Hepatocyte (in vitro differentiated cells): ENCODE measurements at regions not wholly inside any gene's neighbourhood (a gene's known extent, or its start where the extent isn't known, plus 50 kb on each side); places are given as distances from the start of the nearest gene placed in this dataset.

Source experiments
- DNase-seq: peaks from one replicate; pipeline ENCODE4 v3.0.0-alpha.2; 2016; ENCODE audit warnings: low spot score
- H2AFZ ChIP-seq: fragments of 200-600 bp; sonication (generic); 2 replicates; pipeline ENCODE4 v1.6.0; 2016; ENCODE audit warnings: antibody characterized with exemption, mild to moderate bottlenecking
- H3K27ac ChIP-seq: fragments of 200-600 bp; sonication (generic); 2 replicates; pipeline ENCODE4 v1.5.1; 2016; ENCODE audit warnings: mild to moderate bottlenecking
- H3K27me3 ChIP-seq: fragments of 200-600 bp; sonication (generic); 2 replicates; pipeline ENCODE4 v1.6.1; 2016
- H3K36me3 ChIP-seq: fragments of 200-600 bp; sonication (generic); replicated peaks from 2 replicates; pipeline ENCODE4 v1.5.1; 2016; ENCODE audit warnings: low read depth; ENCODE audit not compliant: insufficient read depth
- H3K4me1 ChIP-seq: fragments of 200-600 bp; sonication (generic); 2 replicates; pipeline ENCODE4 v1.5.1; 2016; ENCODE audit warnings: mild to moderate bottlenecking, moderate library complexity; ENCODE audit not compliant: insufficient read depth
- H3K4me2 ChIP-seq: fragments of 200-600 bp; sonication (generic); 2 replicates; pipeline ENCODE4 v1.6.0; 2016
- H3K4me3 ChIP-seq: fragments of 200-600 bp; sonication (generic); 2 replicates; pipeline ENCODE4 v1.5.1; 2016; ENCODE audit warnings: mild to moderate bottlenecking
- H3K79me2 ChIP-seq: fragments of 200-600 bp; sonication (generic); 2 replicates; pipeline ENCODE4 v1.6.0; 2017; ENCODE audit warnings: mild to moderate bottlenecking
- H3K9me2 ChIP-seq: fragments of 200-600 bp; sonication (generic); replicated peaks from 2 replicates; pipeline ENCODE4 v1.6.0; 2017; ENCODE audit warnings: mild to moderate bottlenecking; ENCODE audit not compliant: insufficient read depth
- H3K9me3 ChIP-seq: fragments of 200-600 bp; sonication (generic); 2 replicates; pipeline ENCODE4 v1.5.1; 2016; ENCODE audit warnings: low read depth, mild to moderate bottlenecking
- H4K20me1 ChIP-seq: fragments of 200-600 bp; sonication (generic); 2 replicates; pipeline ENCODE4 v1.6.0; 2016; ENCODE audit warnings: mild to moderate bottlenecking; ENCODE audit not compliant: insufficient read depth, poor library complexity, severe bottlenecking
- EZH2 ChIP-seq: fragments of 200-600 bp; sonication (generic); IDR thresholded peaks from 2 replicates; pipeline ENCODE4 v1.6.1; 2016; ENCODE audit warnings: antibody characterized with exemption, mild to moderate bottlenecking, borderline replicate concordance
- EZH2phosphoT487 ChIP-seq: fragments of 200-600 bp; sonication (generic); IDR thresholded peaks from one replicate; pipeline ENCODE4 v1.6.1; 2018; ENCODE audit warnings: antibody characterized with exemption, mild to moderate bottlenecking, low read depth, moderate library complexity; ENCODE audit not compliant: unreplicated experiment, severe bottlenecking
- WGBS: methylation state at CpG from one replicate; pipeline ENCODE4 v1.1.6; 2016; ENCODE audit warnings: low lambda C conversion rate; ENCODE audit errors: missing lambda C conversion rate; 5-methylcytosine and 5-hydroxymethylcytosine counted together
- TF ChIP-seq, protein P1 (sequence below): fragments of 200-600 bp; sonication (generic); IDR thresholded peaks from 2 replicates; pipeline ENCODE4 v1.5.1; 2016; ENCODE audit warnings: antibody characterized with exemption, mild to moderate bottlenecking; ENCODE audit not compliant: poor library complexity

- TF ChIP-seq EZH2phosphoT487 (no peak), EZH2 (no peak)
- TF ChIP-seq, protein P1, sequence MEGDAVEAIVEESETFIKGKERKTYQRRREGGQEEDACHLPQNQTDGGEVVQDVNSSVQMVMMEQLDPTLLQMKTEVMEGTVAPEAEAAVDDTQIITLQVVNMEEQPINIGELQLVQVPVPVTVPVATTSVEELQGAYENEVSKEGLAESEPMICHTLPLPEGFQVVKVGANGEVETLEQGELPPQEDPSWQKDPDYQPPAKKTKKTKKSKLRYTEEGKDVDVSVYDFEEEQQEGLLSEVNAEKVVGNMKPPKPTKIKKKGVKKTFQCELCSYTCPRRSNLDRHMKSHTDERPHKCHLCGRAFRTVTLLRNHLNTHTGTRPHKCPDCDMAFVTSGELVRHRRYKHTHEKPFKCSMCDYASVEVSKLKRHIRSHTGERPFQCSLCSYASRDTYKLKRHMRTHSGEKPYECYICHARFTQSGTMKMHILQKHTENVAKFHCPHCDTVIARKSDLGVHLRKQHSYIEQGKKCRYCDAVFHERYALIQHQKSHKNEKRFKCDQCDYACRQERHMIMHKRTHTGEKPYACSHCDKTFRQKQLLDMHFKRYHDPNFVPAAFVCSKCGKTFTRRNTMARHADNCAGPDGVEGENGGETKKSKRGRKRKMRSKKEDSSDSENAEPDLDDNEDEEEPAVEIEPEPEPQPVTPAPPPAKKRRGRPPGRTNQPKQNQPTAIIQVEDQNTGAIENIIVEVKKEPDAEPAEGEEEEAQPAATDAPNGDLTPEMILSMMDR = no peak
- H3K36me3 ChIP-seq = no peaks in the 10 kb centered on the region
- no peak overlapping the region for H3K4me3 ChIP-seq
- H3K79me2 ChIP-seq = no peaks in the 10 kb centered on the region
- H3K4me2 ChIP-seq = no peak overlapping the region
- no peaks in the 10 kb centered on the region for H3K4me1 ChIP-seq
- DNase-seq = no peak
- H3K27me3 ChIP-seq = no peaks in the 10 kb centered on the region
- no peaks in the 10 kb centered on the region for H3K9me2 ChIP-seq
- H3K9me3 ChIP-seq = no peaks in the 10 kb centered on the region
- no peak overlapping the region for H2AFZ ChIP-seq
- 84% methylated on average over 2 of the region's 2 CpGs for WGBS
- H4K20me1 ChIP-seq = no peaks in the 10 kb centered on the region
- no peak overlapping the region for H3K27ac ChIP-seq
These were observed 582.5 kb downstream of the ZNF385D start for GRCh38 chr3:21168471-21168870.

DNA sequence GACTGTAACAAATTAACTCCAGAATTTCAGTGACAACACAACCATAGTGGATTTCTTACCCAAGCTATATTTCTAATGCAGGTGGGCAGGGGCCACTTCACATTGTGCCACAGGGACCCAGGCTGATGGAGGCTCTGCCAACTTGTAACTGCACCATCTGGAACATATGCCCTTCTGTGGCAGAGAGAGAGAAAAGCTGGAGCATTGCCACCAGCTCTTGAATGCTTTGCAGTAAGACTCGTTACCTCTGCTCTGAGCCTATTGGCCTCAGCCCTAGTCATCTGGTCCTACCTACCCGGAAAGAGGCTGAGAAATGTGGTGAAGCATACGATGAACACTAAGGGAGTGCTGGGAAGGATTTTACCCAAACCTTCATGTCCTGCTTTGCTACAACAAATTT lies 587.1 kb downstream of the ZNF385D start:
- no peaks in the 10 kb centered on the region for H3K4me1 ChIP-seq
- no peak for DNase-seq
- no peaks in the 10 kb centered on the region for H3K9me2 ChIP-seq
- 93% methylated on average over 3 of the region's 3 CpGs for WGBS
- no peaks in the 10 kb centered on the region for H3K36me3 ChIP-seq
- no peak overlapping the region for H2AFZ ChIP-seq
- H3K27me3 ChIP-seq = no peaks in the 10 kb centered on the region
- H4K20me1 ChIP-seq = no peaks in the 10 kb centered on the region
- no peak overlapping the region for H3K4me3 ChIP-seq
- H3K79me2 ChIP-seq = no peaks in the 10 kb centered on the region
- TF ChIP-seq EZH2 (no peak), EZH2phosphoT487 (no peak)
- TF ChIP-seq, protein P1 = no peak
- H3K9me3 ChIP-seq = no peaks in the 10 kb centered on the region
- no peak overlapping the region for H3K4me2 ChIP-seq
- no peak overlapping the region for H3K27ac ChIP-seq

DNA sequence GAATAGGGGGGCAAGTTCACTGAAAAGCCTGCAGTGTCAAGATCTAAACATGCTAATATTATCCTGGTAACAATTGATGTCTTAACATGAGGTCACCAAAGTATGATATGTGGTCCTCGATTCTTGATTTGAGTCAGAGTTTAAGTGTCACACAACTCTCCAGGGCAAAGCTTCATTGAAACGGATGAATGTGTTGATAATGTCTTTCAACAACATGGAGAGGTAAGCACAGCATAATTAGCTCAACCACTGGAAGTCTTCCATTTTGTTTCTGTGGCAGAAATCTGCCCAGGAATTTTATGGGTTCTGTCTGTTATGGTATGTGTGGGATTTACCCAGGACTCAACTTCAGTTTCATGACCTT lies 591.5 kb downstream of the ZNF385D start:
- Histone ChIP-seq H3K4me2 (no peak overlapping the region), H3K4me3 (no peak overlapping the region), H4K20me1 (no peaks in the 10 kb centered on the region), H3K9me3 (no peaks in the 10 kb centered on the region), H3K9me2 (no peaks in the 10 kb centered on the region), H3K27ac (peak overlapping the region; percentile 46), H3K36me3 (no peaks in the 10 kb centered on the region), H3K27me3 (no peaks in the 10 kb centered on the region), H3K79me2 (no peaks in the 10 kb centered on the region), H3K4me1 (no peaks in the 10 kb centered on the region), H2AFZ (no peak overlapping the region)
- WGBS = 71% methylated on average over 2 of the region's 2 CpGs
- DNase-seq = no peak
- TF ChIP-seq EZH2phosphoT487 (no peak), EZH2 (no peak)
- TF ChIP-seq, protein P1 = no peak

GRCh38 chr3:21158861-21159542 lies 592.0 kb downstream of the ZNF385D start:
- TF ChIP-seq EZH2 (no peak), EZH2phosphoT487 (no peak)
- TF ChIP-seq, protein P1 = no peak
- no peaks in the 10 kb centered on the region for H3K4me1 ChIP-seq
- no peaks in the 10 kb centered on the region for H3K79me2 ChIP-seq
- no peaks in the 10 kb centered on the region for H3K9me2 ChIP-seq
- no peak overlapping the region for H3K4me2 ChIP-seq
- H3K27ac ChIP-seq = peak overlapping the region; percentile 46
- DNase-seq = peak; percentile 4
- H3K36me3 ChIP-seq = no peaks in the 10 kb centered on the region
- no peak overlapping the region for H2AFZ ChIP-seq
- H4K20me1 ChIP-seq = no peaks in the 10 kb centered on the region
- H3K4me3 ChIP-seq = no peak overlapping the region
- no peaks in the 10 kb centered on the region for H3K27me3 ChIP-seq
- 56% methylated on average over 4 of the region's 4 CpGs for WGBS
- H3K9me3 ChIP-seq = no peaks in the 10 kb centered on the region
